WTC11 (cell line): ENCODE measurements at regions not wholly inside any gene's neighbourhood (a gene's known extent, or its start where the extent isn't known, plus 50 kb on each side); places are given as distances from the start of the nearest gene placed in this dataset.

ENCODE experiments used
- ATAC-seq: fragments of 200-7000 bp; cut with Tn5 transposase; 2 replicates; pipeline ENCODE4 v1.10.0; 2021; ENCODE audit warnings: mild to moderate bottlenecking, moderate library complexity
- CTCF ChIA-PET: fragments of 300-600 bp; sonication (Branson Sonifier 250); formaldehyde crosslinking; loops from one replicate; lab custom pipeline; 2021; ENCODE audit warnings: antibody characterized with exemption; lab: Charles Lee
- POLR2A ChIA-PET: fragments of 350-600 bp; sonication (Branson Sonifier 250); formaldehyde crosslinking; loops from one replicate; lab custom pipeline; 2021; ENCODE audit warnings: antibody characterized with exemption; lab: Charles Lee
- DNase-seq: peaks from one replicate; pipeline ENCODE4 v3.0.0; 2021; ENCODE audit warnings: low spot score
- H3K27ac Mint-ChIP-seq: 2 replicates; pipeline ENCODE4 v1.8.0; 2021; ENCODE audit warnings: mixed read lengths
- H3K27me3 Mint-ChIP-seq: 2 replicates; pipeline ENCODE4 v1.8.0; 2021; ENCODE audit warnings: low read depth, mild to moderate bottlenecking, moderate library complexity, mixed read lengths
- H3K36me3 Mint-ChIP-seq: 2 replicates; pipeline ENCODE4 v1.8.0; 2021; ENCODE audit warnings: mixed read lengths
- H3K4me1 Mint-ChIP-seq: 2 replicates; pipeline ENCODE4 v1.8.0; 2022; ENCODE audit warnings: mixed read lengths
- H3K4me3 Mint-ChIP-seq: 2 replicates; pipeline ENCODE4 v1.8.0; 2021; ENCODE audit warnings: mild to moderate bottlenecking, moderate library complexity, mixed read lengths
- H3K9me3 Mint-ChIP-seq: 2 replicates; pipeline ENCODE4 v1.8.0; 2021; ENCODE audit warnings: mixed read lengths
- ATF1 ChIP-seq: sonication (generic); formaldehyde crosslinking; IDR thresholded peaks from 2 replicates; pipeline ENCODE4 v1.8.1; 2023; ENCODE audit warnings: mild to moderate bottlenecking, moderate library complexity, missing genetic modification reagents
- CREB1 ChIP-seq: sonication (generic); formaldehyde crosslinking; IDR thresholded peaks from 2 replicates; pipeline ENCODE4 v1.8.0; 2023; ENCODE audit warnings: mild to moderate bottlenecking, missing genetic modification reagents
- IRF2 ChIP-seq: sonication (generic); formaldehyde crosslinking; IDR thresholded peaks from 2 replicates; pipeline ENCODE4 v1.8.0; 2022; ENCODE audit warnings: low read depth, missing genetic modification reagents, borderline replicate concordance
- KAT7 ChIP-seq: sonication (generic); formaldehyde crosslinking; IDR thresholded peaks from 2 replicates; pipeline ENCODE4 v1.8.1; 2023; ENCODE audit warnings: missing genetic modification reagents, mild to moderate bottlenecking, borderline replicate concordance
- NFATC4 ChIP-seq: fragments of 250-450 bp; sonication (Bioruptor Pico); IDR thresholded peaks from 2 replicates; pipeline ENCODE4 v1.9.0; 2021; ENCODE audit warnings: mild to moderate bottlenecking
- NFE2L1 ChIP-seq: sonication (generic); formaldehyde crosslinking; IDR thresholded peaks from 2 replicates; pipeline ENCODE4 v1.8.1; 2023; ENCODE audit warnings: missing genetic modification reagents
- NR1H2 ChIP-seq: sonication (generic); formaldehyde crosslinking; IDR thresholded peaks from 2 replicates; pipeline ENCODE4 v1.9.0; 2021; ENCODE audit warnings: mild to moderate bottlenecking, moderate library complexity, missing genetic modification reagents
- NR2C2 ChIP-seq: sonication (generic); formaldehyde crosslinking; IDR thresholded peaks from 2 replicates; pipeline ENCODE4 v1.8.0; 2022; ENCODE audit warnings: mild to moderate bottlenecking, missing genetic modification reagents
- OVOL2 ChIP-seq: fragments of 250-450 bp; sonication (Bioruptor Pico); IDR thresholded peaks from 2 replicates; pipeline ENCODE4 v1.9.0; 2021; ENCODE audit warnings: mild to moderate bottlenecking, borderline replicate concordance
- SMAD4 ChIP-seq: sonication (generic); formaldehyde crosslinking; IDR thresholded peaks from 2 replicates; pipeline ENCODE4 v1.8.0; 2022; ENCODE audit warnings: mild to moderate bottlenecking, missing genetic modification reagents
- TP53 ChIP-seq: sonication (generic); formaldehyde crosslinking; IDR thresholded peaks from 2 replicates; pipeline ENCODE4 v1.8.1; 2023; ENCODE audit warnings: mild to moderate bottlenecking, missing genetic modification reagents
- ZNF121 ChIP-seq: sonication (generic); formaldehyde crosslinking; IDR thresholded peaks from 2 replicates; pipeline ENCODE4 v1.8.0; 2023; ENCODE audit warnings: missing genetic modification reagents
- ZNF138 ChIP-seq: sonication (generic); formaldehyde crosslinking; conservative IDR thresholded peaks from 2 replicates; pipeline ENCODE4 v1.8.1; 2022; ENCODE audit warnings: mild to moderate bottlenecking, moderate library complexity, missing genetic modification reagents
- ZNF232 ChIP-seq: sonication (generic); formaldehyde crosslinking; IDR thresholded peaks from 2 replicates; pipeline ENCODE4 v1.8.0; 2022; ENCODE audit warnings: mild to moderate bottlenecking, missing genetic modification reagents
- TF ChIP-seq, protein P1 (sequence below): sonication (generic); formaldehyde crosslinking; IDR thresholded peaks from 2 replicates; pipeline ENCODE4 v1.8.1; 2022; ENCODE audit warnings: low read depth, missing genetic modification reagents, borderline replicate concordance
- TF ChIP-seq, protein P2 (sequence below): sonication (generic); formaldehyde crosslinking; IDR thresholded peaks from 2 replicates; pipeline ENCODE4 v1.8.0; 2023; ENCODE audit warnings: mild to moderate bottlenecking, missing genetic modification reagents
- TF ChIP-seq, protein P3 (sequence below): fragments of 250-450 bp; sonication (Bioruptor Pico); conservative IDR thresholded peaks from 2 replicates; pipeline ENCODE4 v1.9.0; 2021; ENCODE audit warnings: mild to moderate bottlenecking
- TF ChIP-seq, protein P4 (sequence below): sonication (generic); formaldehyde crosslinking; IDR thresholded peaks from 2 replicates; pipeline ENCODE4 v1.8.0; 2022; ENCODE audit warnings: mild to moderate bottlenecking, missing genetic modification reagents
- TF ChIP-seq, protein P5 (sequence below): sonication (generic); formaldehyde crosslinking; IDR thresholded peaks from 2 replicates; pipeline ENCODE4 v1.8.0; 2022; ENCODE audit warnings: mild to moderate bottlenecking, missing genetic modification reagents
- TF ChIP-seq, protein P6 (sequence below): fragments of 250-450 bp; sonication (Bioruptor Pico); IDR thresholded peaks from 2 replicates; pipeline ENCODE4 v2.1.2; 2022; ENCODE audit warnings: mild to moderate bottlenecking, moderate library complexity

DNA sequence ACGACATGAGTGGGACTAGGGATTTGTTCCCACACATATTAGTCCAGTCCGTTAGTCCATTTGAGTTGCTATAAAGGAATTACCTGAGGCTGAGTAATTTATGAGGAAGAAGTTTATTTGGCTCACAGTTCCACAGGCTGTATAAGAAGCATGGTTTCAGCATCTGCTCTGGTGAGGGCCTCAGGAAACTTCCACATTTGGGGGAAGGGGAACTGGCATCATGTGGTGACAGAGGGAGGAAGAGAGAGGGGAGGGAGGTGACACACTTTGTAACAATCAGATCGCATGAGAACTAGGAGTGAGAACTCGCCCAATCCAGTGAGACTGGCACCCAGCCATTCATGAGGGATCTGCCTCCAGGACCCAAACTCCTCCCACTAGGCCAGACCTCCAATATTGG is 769.9 kb upstream of the ROBO1 start (continued):
- TF ChIP-seq ZNF232 (CRISPR knock-in tag) (no peak), OVOL2 (CRISPR knock-in tag) (no peak), ATF1 (CRISPR knock-in tag) (no peak), NFATC4 (CRISPR knock-in tag) (no peak)
- TF ChIP-seq, protein P1, sequence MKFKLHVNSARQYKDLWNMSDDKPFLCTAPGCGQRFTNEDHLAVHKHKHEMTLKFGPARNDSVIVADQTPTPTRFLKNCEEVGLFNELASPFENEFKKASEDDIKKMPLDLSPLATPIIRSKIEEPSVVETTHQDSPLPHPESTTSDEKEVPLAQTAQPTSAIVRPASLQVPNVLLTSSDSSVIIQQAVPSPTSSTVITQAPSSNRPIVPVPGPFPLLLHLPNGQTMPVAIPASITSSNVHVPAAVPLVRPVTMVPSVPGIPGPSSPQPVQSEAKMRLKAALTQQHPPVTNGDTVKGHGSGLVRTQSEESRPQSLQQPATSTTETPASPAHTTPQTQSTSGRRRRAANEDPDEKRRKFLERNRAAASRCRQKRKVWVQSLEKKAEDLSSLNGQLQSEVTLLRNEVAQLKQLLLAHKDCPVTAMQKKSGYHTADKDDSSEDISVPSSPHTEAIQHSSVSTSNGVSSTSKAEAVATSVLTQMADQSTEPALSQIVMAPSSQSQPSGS (CRISPR knock-in tag): no peak

DNA sequence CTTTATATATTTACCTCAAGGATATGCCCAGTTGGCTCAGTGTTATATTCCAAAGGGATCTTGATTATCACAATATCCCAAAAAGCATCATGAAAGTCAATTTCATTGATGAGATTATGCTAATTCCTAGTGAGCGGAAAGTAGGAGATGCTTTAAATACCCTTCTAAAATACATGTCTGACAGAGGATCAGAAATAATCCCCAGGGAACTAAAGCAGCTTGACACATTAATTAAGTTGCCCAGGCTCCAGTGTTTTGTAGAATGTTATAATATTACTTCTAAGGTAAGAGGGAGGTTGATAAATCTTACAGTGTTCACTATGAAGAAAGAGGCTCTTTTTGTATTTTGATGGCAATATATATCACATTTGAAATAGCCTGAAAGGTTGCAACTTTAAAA is 767.5 kb upstream of the ROBO1 start:
- no peak overlapping the region for H3K27ac Mint-ChIP-seq
- H3K27me3 Mint-ChIP-seq: no peaks in the 10 kb centered on the region
- TF ChIP-seq NFATC4 (CRISPR knock-in tag) (no peak), ZNF138 (no peak), CREB1 (no peak), ZNF121 (CRISPR knock-in tag) (no peak), KAT7 (CRISPR knock-in tag) (no peak), NR2C2 (CRISPR knock-in tag) (no peak), IRF2 (CRISPR knock-in tag) (no peak), NR1H2 (CRISPR knock-in tag) (no peak), SMAD4 (CRISPR knock-in tag) (no peak), TP53 (CRISPR knock-in tag) (no peak), NFE2L1 (no peak)
- TF ChIP-seq, protein P2, sequence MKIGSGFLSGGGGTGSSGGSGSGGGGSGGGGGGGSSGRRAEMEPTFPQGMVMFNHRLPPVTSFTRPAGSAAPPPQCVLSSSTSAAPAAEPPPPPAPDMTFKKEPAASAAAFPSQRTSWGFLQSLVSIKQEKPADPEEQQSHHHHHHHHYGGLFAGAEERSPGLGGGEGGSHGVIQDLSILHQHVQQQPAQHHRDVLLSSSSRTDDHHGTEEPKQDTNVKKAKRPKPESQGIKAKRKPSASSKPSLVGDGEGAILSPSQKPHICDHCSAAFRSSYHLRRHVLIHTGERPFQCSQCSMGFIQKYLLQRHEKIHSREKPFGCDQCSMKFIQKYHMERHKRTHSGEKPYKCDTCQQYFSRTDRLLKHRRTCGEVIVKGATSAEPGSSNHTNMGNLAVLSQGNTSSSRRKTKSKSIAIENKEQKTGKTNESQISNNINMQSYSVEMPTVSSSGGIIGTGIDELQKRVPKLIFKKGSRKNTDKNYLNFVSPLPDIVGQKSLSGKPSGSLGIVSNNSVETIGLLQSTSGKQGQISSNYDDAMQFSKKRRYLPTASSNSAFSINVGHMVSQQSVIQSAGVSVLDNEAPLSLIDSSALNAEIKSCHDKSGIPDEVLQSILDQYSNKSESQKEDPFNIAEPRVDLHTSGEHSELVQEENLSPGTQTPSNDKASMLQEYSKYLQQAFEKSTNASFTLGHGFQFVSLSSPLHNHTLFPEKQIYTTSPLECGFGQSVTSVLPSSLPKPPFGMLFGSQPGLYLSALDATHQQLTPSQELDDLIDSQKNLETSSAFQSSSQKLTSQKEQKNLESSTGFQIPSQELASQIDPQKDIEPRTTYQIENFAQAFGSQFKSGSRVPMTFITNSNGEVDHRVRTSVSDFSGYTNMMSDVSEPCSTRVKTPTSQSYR (CRISPR knock-in tag): no peak
- TF ChIP-seq, protein P3, sequence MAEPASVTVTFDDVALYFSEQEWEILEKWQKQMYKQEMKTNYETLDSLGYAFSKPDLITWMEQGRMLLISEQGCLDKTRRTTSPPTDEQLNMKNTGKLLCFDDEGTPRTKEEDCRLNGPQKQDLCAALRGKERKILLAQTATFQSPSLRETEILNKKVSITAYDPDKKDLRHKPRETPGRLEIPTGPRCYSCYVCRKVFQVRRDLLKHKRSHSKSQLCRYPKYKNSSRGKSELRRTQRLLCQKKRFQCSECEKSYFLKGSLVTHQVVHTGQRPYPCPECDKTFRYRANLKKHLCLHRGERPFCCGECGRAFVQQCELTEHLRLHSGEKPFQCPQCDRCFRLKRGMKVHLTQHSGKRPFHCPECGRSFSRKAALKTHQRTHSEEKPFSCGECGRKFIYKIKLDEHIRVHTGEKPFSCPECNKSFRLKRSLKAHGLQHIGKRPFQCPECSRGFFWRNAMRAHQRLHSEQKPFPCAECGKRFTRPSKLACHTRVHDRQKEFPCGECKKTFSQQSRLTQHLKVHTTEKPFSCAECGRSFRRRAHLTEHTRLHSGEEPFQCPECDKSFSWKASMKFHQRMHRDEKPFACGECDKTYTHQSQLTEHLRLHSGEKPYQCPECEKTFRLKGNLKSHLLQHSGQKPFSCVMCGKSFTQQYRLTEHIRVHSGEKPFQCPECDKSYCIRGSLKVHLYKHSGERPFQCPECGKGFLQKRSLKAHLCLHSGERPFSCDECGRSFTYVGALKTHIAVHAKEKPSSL: no peak
- TF ChIP-seq, protein P4, sequence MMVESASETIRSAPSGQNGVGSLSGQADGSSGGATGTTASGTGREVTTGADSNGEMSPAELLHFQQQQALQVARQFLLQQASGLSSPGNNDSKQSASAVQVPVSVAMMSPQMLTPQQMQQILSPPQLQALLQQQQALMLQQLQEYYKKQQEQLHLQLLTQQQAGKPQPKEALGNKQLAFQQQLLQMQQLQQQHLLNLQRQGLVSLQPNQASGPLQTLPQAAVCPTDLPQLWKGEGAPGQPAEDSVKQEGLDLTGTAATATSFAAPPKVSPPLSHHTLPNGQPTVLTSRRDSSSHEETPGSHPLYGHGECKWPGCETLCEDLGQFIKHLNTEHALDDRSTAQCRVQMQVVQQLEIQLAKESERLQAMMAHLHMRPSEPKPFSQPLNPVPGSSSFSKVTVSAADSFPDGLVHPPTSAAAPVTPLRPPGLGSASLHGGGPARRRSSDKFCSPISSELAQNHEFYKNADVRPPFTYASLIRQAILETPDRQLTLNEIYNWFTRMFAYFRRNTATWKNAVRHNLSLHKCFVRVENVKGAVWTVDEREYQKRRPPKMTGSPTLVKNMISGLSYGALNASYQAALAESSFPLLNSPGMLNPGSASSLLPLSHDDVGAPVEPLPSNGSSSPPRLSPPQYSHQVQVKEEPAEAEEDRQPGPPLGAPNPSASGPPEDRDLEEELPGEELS (CRISPR knock-in tag): no peak
- TF ChIP-seq, protein P5, sequence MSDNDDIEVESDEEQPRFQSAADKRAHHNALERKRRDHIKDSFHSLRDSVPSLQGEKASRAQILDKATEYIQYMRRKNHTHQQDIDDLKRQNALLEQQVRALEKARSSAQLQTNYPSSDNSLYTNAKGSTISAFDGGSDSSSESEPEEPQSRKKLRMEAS (CRISPR knock-in tag): no peak
- TF ChIP-seq, protein P6, sequence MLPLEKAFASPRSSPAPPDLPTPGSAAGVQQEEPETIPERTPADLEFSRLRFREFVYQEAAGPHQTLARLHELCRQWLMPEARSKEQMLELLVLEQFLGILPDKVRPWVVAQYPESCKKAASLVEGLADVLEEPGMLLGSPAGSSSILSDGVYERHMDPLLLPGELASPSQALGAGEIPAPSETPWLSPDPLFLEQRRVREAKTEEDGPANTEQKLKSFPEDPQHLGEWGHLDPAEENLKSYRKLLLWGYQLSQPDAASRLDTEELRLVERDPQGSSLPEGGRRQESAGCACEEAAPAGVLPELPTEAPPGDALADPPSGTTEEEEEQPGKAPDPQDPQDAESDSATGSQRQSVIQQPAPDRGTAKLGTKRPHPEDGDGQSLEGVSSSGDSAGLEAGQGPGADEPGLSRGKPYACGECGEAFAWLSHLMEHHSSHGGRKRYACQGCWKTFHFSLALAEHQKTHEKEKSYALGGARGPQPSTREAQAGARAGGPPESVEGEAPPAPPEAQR (CRISPR knock-in tag): no peak
- CTCF ChIA-PET: no interaction called here
- POLR2A ChIA-PET: no interaction called here
- no peak overlapping the region for H3K4me3 Mint-ChIP-seq
- H3K4me1 Mint-ChIP-seq: peaks cover 5% of the 10 kb centered on the region
- no peaks in the 10 kb centered on the region for H3K9me3 Mint-ChIP-seq
- no peak for ATAC-seq
- no peak for DNase-seq
- H3K36me3 Mint-ChIP-seq: no peaks in the 10 kb centered on the region
